BE2C (cell line): ENCODE measurements at regions not wholly inside any gene's neighbourhood (a gene's known extent, or its start where the extent isn't known, plus 50 kb on each side); places are given as distances from the start of the nearest gene placed in this dataset.

Source experiments
- DNase-seq: peaks from one replicate; pipeline ENCODE4 v3.0.0-alpha.2; 2020
- H3K27me3 ChIP-seq: fragments of 250-450 bp; sonication (Bioruptor Pico); 2 replicates; pipeline ENCODE4 v1.5.1; 2020; ENCODE audit warnings: mild to moderate bottlenecking
- H3K36me3 ChIP-seq: fragments of 250-450 bp; sonication (Bioruptor Pico); 2 replicates; pipeline ENCODE4 v1.5.1; 2020; ENCODE audit warnings: mild to moderate bottlenecking
- H3K4me1 ChIP-seq: fragments of 250-450 bp; sonication (Bioruptor Pico); 2 replicates; pipeline ENCODE4 v1.5.1; 2020
- H3K4me3 ChIP-seq: 2 replicates; pipeline ENCODE4 v1.5.1; 2011; ENCODE audit warnings: low read depth, low read length
- H3K9me3 ChIP-seq: fragments of 250-450 bp; sonication (Bioruptor Pico); 2 replicates; pipeline ENCODE4 v1.5.1; 2020
- TF ChIP-seq, protein P1 (sequence below): IDR thresholded peaks from 2 replicates; pipeline ENCODE4 v1.5.1; 2012; ENCODE audit warnings: mild to moderate bottlenecking, low read depth, low read length

DNA sequence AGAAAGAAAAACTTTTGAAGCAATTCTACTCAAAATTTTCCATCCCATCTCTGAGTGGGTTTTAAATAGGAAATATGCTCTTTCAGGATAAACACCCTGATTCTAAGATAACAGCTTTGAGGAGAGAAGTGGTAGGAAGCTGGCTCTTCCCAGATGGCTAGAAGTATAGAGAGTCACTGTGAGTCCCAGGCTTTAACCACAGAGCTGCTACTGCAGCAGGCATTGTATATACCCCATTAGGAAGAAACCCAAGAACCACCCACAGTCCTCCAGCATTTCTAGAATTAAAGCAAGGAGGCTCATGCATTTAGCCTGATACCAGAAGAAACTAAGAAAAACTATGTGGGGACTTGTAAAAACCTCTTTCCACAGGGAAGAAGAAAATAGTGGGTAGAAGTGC lies 1405.6 kb upstream of the TENM4 start:
- no peaks in the 10 kb centered on the region for H3K4me1 ChIP-seq
- H3K27me3 ChIP-seq, result no peaks in the 10 kb centered on the region
- DNase-seq, result no peak
- TF ChIP-seq, protein P1, sequence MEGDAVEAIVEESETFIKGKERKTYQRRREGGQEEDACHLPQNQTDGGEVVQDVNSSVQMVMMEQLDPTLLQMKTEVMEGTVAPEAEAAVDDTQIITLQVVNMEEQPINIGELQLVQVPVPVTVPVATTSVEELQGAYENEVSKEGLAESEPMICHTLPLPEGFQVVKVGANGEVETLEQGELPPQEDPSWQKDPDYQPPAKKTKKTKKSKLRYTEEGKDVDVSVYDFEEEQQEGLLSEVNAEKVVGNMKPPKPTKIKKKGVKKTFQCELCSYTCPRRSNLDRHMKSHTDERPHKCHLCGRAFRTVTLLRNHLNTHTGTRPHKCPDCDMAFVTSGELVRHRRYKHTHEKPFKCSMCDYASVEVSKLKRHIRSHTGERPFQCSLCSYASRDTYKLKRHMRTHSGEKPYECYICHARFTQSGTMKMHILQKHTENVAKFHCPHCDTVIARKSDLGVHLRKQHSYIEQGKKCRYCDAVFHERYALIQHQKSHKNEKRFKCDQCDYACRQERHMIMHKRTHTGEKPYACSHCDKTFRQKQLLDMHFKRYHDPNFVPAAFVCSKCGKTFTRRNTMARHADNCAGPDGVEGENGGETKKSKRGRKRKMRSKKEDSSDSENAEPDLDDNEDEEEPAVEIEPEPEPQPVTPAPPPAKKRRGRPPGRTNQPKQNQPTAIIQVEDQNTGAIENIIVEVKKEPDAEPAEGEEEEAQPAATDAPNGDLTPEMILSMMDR, result no peak
- no peaks in the 10 kb centered on the region for H3K36me3 ChIP-seq
- H3K9me3 ChIP-seq, result no peaks in the 10 kb centered on the region
- H3K4me3 ChIP-seq, result no peak overlapping the region

DNA sequence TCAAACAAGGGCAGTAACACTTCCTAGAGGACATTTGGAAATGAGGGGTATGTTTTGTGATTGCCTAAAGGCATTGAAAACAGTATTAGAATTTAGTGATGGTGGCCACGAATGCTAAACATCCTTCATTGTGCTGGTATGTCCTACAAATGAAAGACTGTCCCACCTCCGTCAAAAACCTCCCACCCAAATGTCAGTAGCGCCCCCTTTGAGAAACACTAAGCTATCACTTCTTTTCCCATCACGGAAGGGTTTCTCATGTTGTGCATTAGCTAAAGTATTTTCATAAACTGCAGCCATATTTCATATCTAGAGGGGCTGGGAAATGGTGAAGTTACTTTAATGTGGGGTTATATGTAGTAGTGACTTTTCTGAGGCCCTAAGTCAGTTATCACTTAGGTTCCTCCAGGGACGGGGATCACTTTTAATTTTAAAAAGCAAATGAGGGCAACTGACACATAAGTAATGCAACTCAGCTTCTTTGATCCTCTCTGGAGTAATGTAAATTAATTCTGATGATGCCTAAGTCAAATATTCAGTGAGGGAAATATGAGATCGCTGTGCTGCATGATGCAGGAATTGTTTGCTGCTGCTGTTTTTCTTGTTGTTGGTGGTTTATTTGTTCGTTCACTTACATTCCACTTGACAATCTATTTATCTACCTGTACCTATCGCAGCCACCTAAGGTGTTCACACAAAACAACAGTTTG lies 1403.4 kb upstream of the TENM4 start:
- H3K4me1 ChIP-seq, result no peaks in the 10 kb centered on the region
- no peaks in the 10 kb centered on the region for H3K9me3 ChIP-seq
- H3K36me3 ChIP-seq, result no peaks in the 10 kb centered on the region
- TF ChIP-seq, protein P1, result no peak
- DNase-seq, result no peak
- no peaks in the 10 kb centered on the region for H3K27me3 ChIP-seq
- H3K4me3 ChIP-seq, result no peak overlapping the region

DNA sequence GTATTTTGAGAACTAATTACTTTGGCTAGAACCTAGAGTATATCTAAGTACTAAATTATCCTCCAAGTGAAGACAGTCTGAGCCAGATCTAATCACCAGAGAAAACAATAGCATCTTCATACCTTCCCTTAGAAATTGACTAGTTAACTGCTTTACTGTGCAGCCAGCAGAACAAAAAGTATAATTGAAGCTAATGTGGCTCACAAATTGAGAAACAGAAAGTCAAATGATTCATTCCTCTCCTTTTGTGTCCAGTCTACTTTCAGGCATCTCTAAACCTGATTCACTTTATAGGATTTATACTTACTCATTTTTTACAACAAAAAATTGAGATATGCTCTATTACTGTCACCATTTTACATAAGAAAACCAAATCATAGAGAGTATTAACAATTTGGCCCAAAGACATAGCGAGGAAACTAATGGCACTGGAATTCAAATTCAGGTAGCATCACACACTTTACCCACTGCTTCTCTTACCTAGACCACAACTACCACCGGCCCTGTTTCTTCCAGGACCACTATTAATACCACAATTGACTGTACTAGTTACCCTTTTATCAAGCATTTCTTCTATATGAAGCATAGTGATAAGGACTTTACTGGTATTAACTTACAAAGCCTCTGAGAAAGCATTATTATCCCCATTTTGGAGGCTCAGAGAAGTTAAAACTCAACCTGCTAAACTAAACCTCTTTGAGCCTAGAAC lies 1402.6 kb upstream of the TENM4 start:
- TF ChIP-seq, protein P1, result no peak
- Histone ChIP-seq H3K36me3 (no peaks in the 10 kb centered on the region), H3K4me3 (no peak overlapping the region), H3K27me3 (no peaks in the 10 kb centered on the region), H3K4me1 (no peaks in the 10 kb centered on the region), H3K9me3 (no peaks in the 10 kb centered on the region)
- no peak for DNase-seq

DNA sequence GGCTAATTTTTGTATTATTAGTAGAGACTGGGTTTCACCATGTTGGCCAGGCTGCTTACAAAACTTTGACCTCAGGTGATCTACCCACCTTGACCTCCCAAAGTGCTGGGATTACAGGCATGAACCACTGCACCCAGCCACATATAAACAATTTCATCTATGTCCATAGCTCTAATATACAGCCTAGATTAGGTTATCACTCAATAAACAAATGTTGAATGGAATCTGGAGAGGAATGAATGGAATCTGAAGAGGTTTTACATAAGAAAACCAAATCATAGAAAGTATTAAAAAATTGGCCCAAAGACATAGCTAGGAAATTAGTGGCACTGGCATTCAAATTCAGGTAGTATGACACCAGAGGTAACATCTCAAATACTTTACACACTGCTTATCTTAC lies 1401.4 kb upstream of the TENM4 start:
- Histone ChIP-seq H3K4me1 (no peaks in the 10 kb centered on the region), H3K36me3 (no peaks in the 10 kb centered on the region), H3K4me3 (no peak overlapping the region), H3K9me3 (no peaks in the 10 kb centered on the region), H3K27me3 (no peaks in the 10 kb centered on the region)
- TF ChIP-seq, protein P1, result no peak
- no peak for DNase-seq

DNA sequence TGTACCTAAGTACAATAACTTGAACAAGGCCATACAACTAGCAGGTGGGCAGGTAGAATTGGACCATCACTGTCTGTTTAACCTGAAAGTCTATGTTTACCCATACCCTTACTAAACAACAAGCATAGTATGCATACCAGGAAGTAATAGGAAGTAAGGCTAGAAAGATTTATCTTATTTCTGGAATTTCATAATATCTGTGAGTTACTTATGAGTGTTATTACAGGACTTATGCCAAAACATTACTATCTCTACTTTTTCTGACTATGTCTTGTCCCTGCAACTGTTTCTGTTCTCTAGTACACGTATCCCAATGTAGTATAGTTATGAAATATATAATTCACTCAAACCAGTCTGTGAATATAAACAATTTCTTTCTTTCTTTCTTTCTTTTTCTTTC lies 1400.8 kb upstream of the TENM4 start:
- no peaks in the 10 kb centered on the region for H3K9me3 ChIP-seq
- H3K27me3 ChIP-seq, result no peaks in the 10 kb centered on the region
- TF ChIP-seq, protein P1, result no peak
- no peaks in the 10 kb centered on the region for H3K36me3 ChIP-seq
- no peak overlapping the region for H3K4me3 ChIP-seq
- no peak for DNase-seq
- no peaks in the 10 kb centered on the region for H3K4me1 ChIP-seq

DNA sequence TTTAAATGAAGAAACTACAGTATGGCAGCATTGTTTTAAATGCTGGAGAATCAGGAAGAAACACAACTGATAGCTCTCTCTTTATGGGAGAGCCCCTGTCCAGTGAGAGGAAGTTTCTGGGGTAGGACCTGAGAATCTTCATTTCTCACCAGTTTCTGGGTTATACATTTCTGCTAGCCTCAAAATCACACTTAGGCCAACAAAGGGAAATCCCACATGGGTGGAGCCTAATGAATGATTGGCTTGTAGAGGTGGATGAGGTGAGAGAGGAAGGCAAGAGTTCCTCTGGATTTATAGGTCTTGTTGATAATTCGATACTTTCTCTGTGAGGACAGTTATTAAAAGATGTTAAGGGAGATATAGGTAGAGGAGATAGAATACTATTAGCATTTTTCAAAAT lies 1397.3 kb upstream of the TENM4 start:
- Histone ChIP-seq H3K9me3 (no peaks in the 10 kb centered on the region), H3K27me3 (no peaks in the 10 kb centered on the region), H3K4me3 (no peak overlapping the region), H3K4me1 (no peaks in the 10 kb centered on the region), H3K36me3 (no peaks in the 10 kb centered on the region)
- TF ChIP-seq, protein P1, result no peak
- DNase-seq, result no peak
